Body of pancreas (tissue), 4 donors: ENCODE measurements at regions not wholly inside any gene's neighbourhood (a gene's known extent, or its start where the extent isn't known, plus 50 kb on each side); places are given as distances from the start of the nearest gene placed in this dataset.

Experiments used
- CTCF ChIP-seq, 7 experiments: fragments of 450-650 bp in 4 of 7; fragments of 200-600 bp in 3 of 7; sonication (generic) in 3 of 7; IDR thresholded peaks; one replicate each; pipeline ENCODE4 v1.5.1; 2016 to 2019; ENCODE audit warnings: antibody characterized with exemption in 7 of 7
- POLR2A ChIP-seq, 3 donors: fragments of 450-650 bp; IDR thresholded peaks; one replicate each; pipeline ENCODE4 v1.6.1; 2016; ENCODE audit warnings: antibody characterized with exemption in 3 of 3, mild to moderate bottlenecking in 2 of 3

DNA sequence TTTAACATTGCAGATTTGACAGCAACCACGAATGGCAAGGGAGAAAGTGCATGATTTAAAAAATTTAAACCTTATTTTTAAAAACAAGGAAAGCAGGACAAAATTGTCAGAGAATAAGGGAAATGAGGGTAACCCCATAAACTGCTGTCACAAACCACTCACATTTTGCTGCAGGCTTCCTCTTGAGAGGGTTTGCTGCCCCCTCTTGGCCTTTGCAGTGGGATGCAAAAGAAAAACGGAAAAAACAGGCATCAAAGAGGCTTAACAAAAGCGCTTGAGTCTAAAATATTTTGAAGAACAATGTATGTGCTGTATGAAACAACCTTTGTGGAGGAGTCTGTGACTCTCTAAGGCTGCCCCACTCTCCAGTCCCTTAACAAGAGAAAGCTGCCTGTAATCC, 91.6 kb downstream of the TMX3 start:
- peak; percentile 37 to 65 (median 50) for TF ChIP-seq CTCF (IDR thresholded peaks at IDR 0.05)
- no peak for TF ChIP-seq POLR2A (IDR thresholded peaks at IDR 0.05)
